Glomerular visceral epithelial cell (primary cell): ENCODE measurements at regions not wholly inside any gene's neighbourhood (a gene's known extent, or its start where the extent isn't known, plus 50 kb on each side); places are given as distances from the start of the nearest gene placed in this dataset.

Experiments used
- DNase-seq: peaks from one replicate; pipeline ENCODE4 v3.0.0-alpha.2; 2016; ENCODE audit errors: extremely low spot score

DNA sequence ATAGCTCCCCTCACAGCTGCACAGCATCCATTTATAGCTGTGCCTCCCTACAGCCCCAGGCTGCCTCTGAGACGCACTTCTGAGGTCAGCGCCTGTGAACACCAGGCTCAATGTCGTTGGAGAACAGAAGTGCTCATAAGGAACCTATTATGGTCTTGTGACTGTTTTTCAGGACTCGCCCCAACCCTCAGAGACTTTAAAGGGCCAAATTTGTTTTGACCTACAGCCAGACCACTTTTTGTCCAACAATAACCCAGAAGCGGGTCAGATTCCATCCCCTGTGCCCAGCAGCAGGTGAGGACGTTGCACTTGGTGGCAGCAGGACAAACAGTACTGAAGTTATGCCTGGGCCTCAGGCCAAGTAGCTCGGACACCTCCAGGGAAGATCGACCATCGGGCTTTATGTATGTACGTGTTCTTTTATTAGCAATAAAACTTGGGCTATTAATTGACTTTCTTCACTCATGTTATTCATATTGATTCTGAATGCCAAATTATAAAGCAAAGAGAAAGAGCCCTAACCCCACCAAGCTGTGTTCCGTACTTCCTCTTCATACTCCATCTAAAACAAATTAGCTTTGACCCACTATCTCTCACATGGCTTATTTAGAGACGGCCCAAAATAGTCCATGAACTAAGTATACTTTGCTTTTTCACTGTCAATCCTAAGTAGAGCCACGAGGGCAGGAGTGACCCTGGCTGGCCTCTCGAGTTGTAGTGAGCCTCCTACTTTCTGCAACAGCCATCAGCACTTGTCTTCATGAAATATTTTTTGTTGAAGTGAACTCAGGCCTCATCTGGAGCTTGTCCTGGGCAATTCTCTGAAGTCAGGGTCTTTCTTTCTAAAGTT lies 92.3 kb upstream of the PAX6 start:
- DNase-seq, result no peak

DNA sequence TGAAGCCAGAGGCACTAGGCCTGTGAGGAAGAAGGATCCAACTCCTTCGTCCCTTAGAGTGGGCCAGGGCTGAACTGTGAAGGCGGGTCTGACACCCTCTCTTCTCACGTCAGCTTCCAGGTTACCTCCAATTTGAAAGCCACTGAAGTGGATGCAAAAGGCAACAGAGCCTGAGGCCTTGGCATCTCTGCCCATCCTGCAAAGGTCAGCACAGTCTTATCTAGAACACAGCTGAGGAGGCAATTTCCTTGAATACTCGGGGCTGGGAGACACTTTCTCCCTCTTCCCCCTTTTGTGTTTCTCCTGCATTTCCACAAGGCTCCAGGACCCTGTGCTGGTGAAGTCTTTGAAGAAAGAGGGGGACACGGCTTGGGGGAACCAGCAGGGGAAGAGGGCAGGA lies 91.6 kb upstream of the PAX6 start:
- DNase-seq, result no peak

DNA sequence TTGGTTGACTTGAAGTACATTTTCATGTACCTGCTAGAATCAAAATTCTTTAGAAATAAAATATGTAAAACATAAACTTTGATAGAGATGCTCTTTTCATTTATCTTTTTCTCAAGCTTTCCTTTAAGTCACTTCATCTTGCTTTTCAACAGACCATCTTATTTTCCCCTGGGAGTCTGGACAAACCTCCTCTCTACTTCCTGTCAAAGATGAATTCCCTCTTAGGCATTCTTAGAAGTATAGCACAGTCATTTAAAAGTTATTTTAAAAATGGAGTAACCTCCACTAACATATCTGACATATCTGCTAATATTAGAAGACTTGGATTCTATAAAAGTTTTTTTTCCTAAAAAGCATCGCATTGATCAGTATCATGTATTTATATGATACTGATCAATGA lies 84.8 kb upstream of the PAX6 start:
- DNase-seq, result no peak

DNA sequence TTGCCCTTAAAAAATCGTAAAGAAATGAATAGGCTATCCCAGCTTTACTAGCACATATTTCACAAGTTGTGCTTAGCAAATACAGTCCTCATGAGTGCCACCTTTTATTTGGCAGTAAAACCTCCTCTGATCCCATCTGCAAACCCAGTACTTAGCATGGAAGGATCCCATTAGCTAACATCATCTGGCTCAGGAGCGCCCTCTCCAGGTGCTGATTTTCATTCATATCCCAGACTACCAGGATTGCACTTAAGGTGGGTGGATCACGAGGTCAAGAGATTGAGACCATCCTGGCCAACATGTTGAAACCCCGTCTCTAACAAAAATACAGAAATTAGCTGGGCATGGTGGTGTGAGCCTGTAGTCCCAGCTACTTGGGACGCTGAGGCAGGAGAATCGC lies 76.1 kb upstream of the PAX6 start:
- DNase-seq, result no peak

DNA sequence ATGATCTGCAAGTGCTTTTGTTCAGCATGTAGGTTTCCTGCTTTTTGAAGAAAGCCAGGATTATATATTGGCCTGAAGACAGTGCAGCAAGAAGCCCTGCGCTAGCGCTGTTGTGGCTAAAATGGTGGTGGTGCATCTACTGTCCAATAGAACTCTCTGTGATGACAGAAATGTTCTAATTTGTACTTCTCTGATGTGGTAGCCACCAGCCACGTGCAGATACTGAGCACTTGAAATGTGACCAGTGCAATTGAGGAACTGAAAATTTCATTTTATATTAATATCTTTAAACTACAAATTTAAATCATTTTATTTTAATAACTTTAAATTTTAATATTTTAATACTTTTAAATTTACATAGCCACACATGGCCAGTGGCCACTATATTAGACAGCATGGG lies 73.0 kb upstream of the PAX6 start:
- DNase-seq, result no peak

DNA sequence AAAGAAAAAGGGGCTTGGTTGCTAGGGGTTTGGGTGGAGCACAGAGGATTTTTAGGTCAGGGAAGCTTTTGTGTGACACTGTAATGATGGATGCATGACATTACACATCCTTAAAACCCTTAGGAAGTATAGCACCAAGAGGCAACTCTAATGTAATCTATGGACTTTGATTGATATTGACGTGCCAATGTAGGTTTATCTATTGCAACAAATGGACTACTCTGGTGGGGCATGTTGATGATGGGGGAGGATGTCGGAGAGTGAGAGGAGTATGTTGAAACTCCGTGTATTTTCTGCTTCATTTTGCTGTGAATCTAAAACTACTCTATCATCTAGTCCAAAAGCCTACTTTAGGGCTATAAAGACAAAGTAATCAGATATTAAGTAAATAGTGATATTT lies 72.3 kb upstream of the PAX6 start:
- DNase-seq, result no peak

DNA sequence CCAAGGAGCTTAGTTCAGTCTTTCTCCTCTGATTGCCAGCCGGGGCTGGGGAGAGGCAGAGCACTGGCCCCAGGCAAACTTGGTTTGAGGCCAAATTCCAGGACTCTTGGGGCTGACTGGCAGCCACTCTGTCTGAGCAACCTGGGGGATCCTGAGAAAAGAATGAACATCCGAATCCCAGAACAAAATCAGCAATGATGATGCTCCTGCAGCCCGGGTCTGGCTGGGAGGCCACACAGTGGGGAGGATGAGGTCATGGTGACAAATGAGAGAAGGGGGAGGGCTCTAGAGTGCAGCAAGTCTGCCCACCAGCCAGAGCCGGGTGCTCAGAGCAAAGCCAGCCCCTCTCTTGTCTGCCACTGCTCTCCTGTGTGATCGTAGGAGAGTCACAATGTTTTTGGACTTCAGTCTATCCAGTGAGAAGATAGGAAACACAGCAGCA lies 71.8 kb upstream of the PAX6 start:
- peak; percentile 41 for DNase-seq

DNA sequence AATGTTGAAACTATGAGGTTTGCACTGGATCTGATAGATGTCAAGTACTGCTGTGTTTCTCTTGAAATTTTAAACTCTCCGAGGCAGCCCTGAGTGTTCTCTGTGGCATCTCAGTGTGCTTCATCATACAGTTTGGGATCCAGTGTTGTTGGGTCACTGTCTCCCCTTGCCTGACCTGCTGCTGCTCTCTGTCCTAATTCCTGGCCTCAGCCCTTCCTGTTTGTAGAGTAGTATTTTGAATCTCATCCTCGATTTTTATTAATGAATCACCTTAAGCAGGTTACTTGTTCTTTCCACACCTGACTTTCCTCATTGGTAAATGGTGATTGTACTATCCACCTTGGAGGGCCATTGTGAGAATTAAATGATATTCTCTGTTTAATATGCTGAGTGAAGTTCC lies 70.7 kb upstream of the PAX6 start:
- DNase-seq, result no peak

DNA sequence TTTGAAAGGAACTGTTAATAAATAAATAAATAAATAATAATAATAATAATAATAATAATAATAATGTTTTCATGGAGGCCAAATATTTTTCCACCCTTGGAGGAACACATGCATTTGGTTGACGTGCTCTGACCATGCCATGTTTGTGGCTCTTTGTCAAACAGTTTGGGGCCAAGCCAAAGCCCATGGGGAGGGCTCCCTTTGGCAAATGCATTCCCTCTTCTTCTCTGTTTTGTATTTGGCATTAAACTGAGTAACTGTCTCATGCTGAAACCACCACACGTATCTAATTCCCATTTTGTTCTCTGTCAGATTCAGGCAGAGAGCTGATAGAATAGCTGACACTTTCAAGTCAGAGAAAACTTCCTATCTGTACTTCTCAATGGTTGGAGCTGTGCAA lies 68.6 kb upstream of the PAX6 start:
- no peak for DNase-seq

DNA sequence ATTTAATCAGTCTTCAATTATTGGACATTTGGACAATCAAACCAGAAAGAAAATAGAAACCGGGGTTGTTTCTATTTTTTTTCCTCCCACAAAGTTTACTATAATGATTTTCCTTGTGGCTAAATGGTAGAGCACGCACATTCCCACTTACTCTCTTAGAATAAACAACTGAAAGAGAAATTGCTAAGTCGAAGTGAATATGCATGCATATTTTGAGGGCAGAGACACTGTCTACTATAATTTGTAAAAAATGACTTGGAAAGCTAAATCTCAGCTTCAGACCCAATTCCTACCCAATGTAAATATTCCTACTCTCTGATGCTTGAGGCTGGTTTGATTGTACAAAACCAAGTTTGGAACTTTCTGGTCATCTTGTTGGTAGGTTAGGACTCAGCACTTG lies 66.7 kb upstream of the PAX6 start:
- no peak for DNase-seq

DNA sequence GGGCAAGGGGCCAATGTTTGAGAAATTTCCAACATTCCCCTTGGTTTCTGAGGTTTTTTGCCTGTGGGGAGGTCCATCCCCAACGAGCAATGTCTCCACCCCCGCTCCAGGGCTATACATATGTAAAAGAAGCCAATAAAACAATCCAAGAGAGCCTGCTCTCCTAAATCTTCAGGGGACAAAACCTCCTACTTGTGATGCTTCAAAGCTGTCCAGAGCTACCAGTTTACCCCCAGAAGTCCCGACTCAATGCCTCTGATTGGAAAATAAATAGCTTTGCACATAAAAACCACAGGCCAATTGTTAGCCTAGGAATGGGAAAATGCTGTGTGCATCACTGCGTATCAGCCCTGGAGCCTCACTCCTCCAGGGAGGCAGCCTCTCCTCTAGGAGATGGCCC lies 66.0 kb upstream of the PAX6 start:
- DNase-seq, result no peak

DNA sequence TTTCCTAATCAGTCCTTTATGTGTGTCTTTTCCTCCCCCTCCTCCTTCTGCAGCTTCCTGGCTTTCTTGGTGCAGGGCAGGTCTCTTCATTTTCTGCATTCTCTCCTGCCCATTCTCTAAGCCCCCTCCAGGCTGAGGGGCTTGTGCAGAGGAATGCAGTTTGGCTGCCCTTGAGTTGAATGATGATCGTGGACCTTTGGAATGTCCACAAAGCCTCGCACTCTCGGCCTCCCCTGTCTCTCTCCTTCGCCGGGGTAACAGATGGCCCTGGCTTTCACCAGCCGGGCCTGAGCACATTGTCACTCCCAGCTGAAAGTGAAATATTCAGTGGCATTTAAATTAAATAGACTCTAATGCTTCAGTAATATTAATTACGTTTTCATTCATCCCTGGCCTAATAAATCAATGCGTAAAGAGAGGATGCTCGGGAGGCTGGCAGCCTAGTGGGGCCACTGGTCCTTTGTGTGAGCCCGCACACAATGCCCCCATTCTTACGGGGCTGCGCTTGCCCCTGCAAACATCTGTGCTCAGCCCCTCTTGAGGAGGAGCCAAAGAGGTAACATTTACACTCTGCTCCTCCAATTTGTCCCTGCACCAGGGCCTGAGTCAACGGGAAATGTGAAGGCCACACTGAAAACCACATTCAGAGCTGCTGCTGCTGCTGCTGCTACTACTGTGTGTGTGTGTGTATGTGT lies 64.9 kb upstream of the PAX6 start:
- DNase-seq, result peak; percentile 3

DNA sequence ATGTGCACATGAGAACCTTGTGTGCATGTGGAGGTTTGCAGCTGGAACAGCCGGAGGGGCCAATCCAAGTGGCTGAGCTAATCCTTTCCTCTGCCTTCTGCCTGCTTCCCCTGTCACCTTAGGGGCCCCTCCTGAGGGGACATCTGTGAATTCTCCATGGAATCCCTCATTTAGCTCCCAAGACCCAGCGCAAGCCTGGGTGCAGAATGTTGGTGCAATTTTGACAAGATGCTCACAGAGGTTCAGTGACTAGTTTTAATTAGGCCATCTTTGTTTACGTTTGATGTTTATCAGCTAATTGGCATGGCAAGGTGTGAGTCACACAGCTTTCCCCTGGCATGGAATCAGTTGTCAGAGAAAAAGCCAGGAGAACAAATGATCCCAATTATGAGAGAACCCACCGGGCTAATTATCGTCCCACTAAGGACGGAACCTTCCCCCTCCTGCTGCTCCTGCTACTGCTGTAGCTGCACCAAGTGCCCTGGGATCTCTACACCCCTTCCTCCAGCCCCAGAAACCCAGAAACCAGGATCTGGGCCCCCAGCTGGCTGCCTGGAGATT lies 63.6 kb upstream of the PAX6 start:
- DNase-seq, result no peak

DNA sequence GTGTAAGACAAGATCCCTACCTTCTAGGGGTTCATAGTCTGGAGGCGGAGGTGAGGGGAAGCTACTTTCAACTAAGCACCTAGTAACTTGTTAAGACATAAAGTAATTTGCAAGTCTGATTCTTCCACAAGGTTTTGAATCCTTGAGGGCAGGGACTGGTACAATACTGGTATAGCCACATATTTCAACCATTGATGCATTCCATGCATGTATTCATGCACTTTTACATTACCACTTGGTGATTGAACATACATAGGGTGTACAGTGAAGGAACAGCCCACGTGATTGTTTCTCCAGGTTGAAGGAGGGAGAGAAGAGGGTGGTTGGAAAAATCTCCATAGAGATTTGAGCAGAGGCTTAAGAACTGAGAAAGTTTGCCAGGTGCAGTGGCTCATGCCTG lies 62.0 kb upstream of the PAX6 start:
- DNase-seq, result no peak

DNA sequence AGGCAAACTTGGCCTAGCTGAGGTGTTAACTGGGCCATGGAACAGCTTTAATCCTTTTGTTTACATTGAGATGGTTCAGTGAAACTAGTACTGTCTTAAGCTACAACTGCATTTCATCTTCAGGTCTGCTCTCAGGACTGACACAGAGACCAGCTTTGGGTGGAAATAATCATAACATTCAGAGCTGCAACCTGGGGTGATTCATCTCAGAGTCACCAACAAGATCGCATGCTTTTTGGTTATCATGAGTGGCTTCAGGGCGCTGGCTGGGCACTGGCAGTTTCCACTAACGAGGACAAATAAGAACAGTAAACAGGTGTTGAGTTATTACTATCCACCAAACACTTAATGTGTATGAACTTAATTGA lies 60.9 kb upstream of the PAX6 start:
- peak; percentile 16 for DNase-seq

DNA sequence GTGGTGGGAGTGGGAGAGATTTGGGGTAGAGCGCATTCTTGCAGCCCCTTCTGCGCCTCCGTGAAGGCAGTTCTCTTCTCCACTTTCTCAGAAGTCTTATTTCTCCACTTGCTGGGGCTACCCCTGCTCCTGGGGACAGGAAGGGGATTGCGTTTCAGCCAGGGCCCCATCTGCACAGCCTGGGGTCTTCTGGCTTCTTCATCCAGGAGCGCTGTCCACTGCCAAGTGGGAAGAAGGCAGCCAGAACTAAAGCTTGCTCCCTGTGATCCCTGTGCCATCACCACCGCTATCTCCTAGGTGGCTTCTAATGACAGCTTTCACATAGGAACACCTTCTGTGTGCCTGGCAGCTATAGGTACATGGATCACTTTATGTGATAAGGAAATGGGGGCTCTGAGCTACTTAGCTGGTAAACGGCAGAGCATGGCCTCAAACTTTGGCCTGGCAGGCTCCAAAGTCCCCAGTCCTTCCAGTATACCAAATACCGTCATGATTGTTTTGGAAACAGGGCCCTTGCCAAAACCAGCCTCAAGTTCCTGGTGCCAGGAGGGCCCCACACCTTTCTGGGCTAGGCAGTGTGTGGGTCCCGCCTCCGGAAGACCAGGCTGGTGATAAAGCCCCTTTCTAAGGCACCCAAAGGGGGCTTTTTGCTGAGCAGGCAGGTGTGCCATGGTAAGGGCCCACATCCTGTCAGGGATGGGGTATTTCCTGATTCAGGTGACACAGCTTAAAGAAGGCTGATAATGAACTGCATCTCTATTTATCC lies 60.4 kb upstream of the PAX6 start:
- no peak for DNase-seq

DNA sequence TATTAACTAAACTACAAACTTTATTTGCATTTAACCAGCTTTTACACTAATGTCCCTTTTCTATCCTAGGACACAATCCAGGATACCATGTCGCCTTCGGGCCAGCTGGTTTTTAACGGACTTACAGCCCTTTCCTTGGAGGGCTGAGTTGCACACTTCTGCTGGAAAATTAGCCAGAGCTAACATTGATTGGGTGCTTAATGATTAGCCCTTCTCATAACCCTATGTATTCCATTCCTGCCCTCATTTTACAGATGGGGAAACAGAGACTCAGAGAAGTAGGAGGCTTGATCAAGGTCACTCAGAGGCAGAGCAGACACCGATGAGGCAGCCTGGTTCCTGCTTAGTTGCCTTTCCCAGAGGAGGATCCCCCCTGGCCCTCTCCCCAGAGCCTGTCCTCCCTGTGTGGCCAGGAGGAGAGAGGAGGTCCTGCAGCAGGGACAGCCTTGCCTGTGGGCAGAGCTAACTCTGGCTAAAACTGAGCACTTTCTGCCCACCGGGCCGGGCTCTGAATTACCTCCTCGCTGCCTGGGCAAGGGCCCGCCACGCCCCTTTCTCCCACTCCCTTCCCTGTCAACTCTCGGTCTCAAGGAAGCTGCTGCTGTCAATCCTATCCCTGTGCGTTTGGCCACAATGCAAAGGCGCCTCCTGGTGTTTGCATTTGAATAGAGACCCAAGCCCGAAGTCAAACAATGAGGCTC lies 59.6 kb upstream of the PAX6 start:
- DNase-seq, result peak; percentile 46

DNA sequence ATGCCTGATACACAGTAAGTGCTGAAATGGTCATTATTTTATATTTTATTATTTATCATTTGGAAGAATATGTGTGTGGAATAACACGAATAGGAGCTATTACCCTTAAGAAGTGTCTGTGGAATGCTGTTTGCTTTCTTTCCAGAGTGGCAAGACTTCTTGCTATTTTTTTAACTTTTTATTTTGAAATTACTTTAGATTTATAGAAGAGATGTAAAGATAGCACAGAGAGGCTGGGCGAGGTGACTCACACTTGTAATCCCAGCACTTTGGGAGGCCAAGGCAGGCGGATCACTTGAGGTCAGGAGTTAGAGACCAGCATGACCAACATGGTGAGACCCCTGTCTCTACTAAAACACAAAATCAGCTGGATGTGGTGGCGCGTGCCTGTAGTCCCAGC lies 58.9 kb upstream of the PAX6 start:
- DNase-seq, result no peak

DNA sequence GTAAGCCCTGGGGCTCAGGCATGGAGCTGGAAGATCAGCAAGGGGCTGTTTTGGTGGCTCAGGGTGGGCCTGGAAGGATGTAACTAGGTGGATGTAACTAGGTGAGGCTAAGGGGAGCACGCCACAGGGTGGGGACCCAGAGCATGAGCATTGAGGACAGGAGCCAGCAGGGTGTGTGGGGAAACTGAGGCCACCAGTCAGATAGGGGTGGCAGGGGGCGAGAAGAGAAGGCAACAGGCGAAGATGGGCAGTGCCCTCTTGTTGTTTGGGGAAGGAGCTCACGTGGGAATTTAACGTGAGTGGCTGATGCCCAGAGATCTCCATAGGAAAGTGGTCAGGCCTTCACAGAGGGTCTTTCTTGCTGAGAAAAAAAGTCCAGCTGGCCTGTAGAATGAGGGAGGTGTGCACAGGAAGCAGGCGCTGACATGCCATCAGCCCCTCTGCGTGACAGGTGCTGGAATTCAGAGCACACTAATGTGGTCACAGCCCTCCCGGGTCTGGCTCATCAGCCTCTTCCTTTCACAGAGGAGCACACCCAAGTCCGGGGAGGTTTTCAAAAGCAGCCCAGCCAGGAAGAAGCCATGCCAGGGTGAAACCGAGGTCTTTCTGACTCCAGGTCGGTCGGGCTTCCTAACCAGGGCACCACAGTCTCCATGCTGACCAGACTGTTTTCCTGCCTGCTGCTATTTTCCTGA lies 54.6 kb upstream of the PAX6 start:
- DNase-seq, result peak; percentile 6

DNA sequence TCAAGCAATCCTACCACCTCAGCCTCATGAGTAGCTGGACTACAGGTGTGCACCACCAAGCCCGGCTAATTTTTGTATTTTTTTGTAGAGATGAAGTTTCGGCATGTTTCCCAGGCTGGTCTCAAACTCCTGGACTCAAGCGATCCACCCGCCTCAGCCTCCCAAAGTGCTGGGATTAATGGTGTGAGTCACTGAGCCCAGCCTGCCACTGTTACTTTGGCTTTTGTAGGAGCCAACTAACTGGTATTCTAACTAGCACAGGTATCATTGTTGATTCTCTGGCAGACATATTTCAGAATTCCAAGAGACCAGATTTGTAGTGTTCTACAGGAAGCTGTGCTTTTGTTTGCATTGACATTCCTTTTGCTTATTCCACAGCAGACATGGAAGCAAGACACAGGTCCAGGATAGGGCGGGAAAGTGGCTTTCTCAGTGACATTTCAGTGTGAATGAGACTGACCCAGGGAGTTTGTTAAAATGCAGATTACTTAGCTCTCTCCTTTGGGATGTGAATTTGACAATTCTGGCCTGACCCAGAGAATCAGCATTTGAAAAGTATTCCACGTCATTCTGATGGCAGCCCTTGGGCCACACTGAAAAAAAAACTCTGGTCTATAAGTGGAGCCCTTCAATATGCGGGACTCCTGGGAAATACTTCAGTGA lies 52.2 kb upstream of the PAX6 start:
- no peak for DNase-seq

DNA sequence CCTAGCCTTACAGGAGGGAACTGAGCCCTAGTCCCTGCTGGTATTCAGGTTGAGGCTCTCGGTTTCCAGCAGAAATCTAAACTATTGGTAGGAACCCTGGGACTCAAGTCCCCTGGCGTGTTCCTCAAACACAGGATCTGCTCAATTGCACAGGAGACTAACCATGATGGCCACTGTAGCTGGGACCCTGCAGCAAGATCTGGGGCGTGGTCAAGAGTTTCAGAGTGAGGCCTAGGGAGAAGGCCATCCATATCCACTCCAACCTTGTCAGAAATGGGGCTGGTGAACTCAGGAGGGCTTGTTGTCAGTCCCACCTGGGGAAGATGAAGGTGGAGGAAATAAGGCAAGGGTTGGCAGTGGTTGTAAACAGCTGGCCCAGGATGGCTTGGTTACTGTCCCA lies 49.9 kb upstream of the PAX6 start:
- no peak for DNase-seq
